Neural cell (in vitro differentiated cells): ENCODE measurements at regions not wholly inside any gene's neighbourhood (a gene's known extent, or its start where the extent isn't known, plus 50 kb on each side); places are given as distances from the start of the nearest gene placed in this dataset.

Experiments used
- SMC3 ChIP-seq: fragments of 450-650 bp; conservative IDR thresholded peaks from 2 replicates; pipeline ENCODE4 v1.6.1; 2014; ENCODE audit warnings: antibody characterized with exemption, mild to moderate bottlenecking, moderate library complexity; ENCODE audit not compliant: poor library complexity
- TF ChIP-seq, protein P1 (sequence below): fragments of 450-650 bp; IDR thresholded peaks from 2 replicates; pipeline ENCODE4 v1.5.1; 2014; ENCODE audit warnings: antibody characterized with exemption, mild to moderate bottlenecking, moderate library complexity; ENCODE audit not compliant: poor library complexity, severe bottlenecking

DNA sequence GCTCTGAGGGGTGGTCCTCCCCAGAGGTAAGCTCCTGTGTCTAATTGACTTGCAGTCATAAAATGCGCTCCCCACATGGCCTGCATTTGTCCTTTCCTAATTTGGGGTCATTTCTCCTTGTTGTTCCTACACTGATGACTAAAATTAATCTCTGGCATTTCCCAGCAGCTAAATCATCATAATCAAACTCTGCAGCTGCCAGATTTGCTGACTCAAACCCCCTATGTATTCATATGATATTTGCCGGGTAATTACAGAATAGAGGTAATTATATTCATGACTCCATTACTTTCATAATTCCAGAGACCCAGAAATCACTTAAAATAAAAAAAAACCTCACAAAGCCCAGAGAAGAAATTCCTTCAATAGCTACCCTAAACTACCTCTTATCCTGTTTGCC lies 331.4 kb upstream of the KLHL29 start:
- TF ChIP-seq, protein P1, sequence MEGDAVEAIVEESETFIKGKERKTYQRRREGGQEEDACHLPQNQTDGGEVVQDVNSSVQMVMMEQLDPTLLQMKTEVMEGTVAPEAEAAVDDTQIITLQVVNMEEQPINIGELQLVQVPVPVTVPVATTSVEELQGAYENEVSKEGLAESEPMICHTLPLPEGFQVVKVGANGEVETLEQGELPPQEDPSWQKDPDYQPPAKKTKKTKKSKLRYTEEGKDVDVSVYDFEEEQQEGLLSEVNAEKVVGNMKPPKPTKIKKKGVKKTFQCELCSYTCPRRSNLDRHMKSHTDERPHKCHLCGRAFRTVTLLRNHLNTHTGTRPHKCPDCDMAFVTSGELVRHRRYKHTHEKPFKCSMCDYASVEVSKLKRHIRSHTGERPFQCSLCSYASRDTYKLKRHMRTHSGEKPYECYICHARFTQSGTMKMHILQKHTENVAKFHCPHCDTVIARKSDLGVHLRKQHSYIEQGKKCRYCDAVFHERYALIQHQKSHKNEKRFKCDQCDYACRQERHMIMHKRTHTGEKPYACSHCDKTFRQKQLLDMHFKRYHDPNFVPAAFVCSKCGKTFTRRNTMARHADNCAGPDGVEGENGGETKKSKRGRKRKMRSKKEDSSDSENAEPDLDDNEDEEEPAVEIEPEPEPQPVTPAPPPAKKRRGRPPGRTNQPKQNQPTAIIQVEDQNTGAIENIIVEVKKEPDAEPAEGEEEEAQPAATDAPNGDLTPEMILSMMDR = no peak
- TF ChIP-seq SMC3 = no peak
